Naive thymus-derived CD4-positive, alpha-beta T cell (primary cell): ENCODE measurements at regions not wholly inside any gene's neighbourhood (a gene's known extent, or its start where the extent isn't known, plus 50 kb on each side); places are given as distances from the start of the nearest gene placed in this dataset.

Experiments used
- ATAC-seq: fragments of 150-1000 bp; cut with Tn5 transposase; 2 replicates; pipeline ENCODE4 v1.10.0; 2021; ENCODE audit warnings: mild to moderate bottlenecking, moderate library complexity
- CTCF ChIA-PET: fragments of 350-600 bp; sonication (Branson Sonifier 250); formaldehyde crosslinking; loops from one replicate; lab custom pipeline; 2021; ENCODE audit warnings: antibody characterized with exemption; lab: Charles Lee
- POLR2A ChIA-PET: fragments of 350-600 bp; sonication (Branson Sonifier 250); formaldehyde crosslinking; loops from one replicate; lab custom pipeline; 2021; ENCODE audit warnings: antibody characterized with exemption, inconsistent platforms; lab: Charles Lee
- DNase-seq, 9 donors: peaks; one replicate each; pipeline versions ENCODE4 v3.0.0 to v3.0.0-alpha.2; 2020 to 2022; ENCODE audit warnings: mixed read lengths in 1 of 9
- H3K27ac ChIP-seq: one replicate; pipeline ENCODE4 v1.7.0; 2013; ENCODE audit warnings: mild to moderate bottlenecking, low read depth, low read length, moderate library complexity
- H3K27me3 ChIP-seq, 2 donors: one replicate each; pipeline ENCODE4 v1.7.0; 2013; ENCODE audit warnings: low read length in 2 of 2, mild to moderate bottlenecking in 2 of 2, moderate library complexity in 2 of 2; ENCODE audit not compliant: control insufficient read depth in 2 of 2, insufficient read depth in 2 of 2
- H3K36me3 ChIP-seq, 3 experiments: 1 replicate in 2 of 3; 2 replicates in 1 of 3; pipeline ENCODE4 v1.7.0; 2013; ENCODE audit warnings: low read length in 3 of 3, mild to moderate bottlenecking in 3 of 3, moderate library complexity in 1 of 3; ENCODE audit not compliant: insufficient read depth in 3 of 3, control insufficient read depth in 2 of 3
- H3K4me1 ChIP-seq, 2 donors: one replicate each; pipeline ENCODE4 v1.7.0; 2013; ENCODE audit warnings: low read length in 2 of 2, mild to moderate bottlenecking in 2 of 2, moderate library complexity in 1 of 2; ENCODE audit not compliant: control insufficient read depth in 2 of 2, insufficient read depth in 2 of 2
- H3K4me3 ChIP-seq: 2 replicates; pipeline ENCODE4 v1.7.0; 2013; ENCODE audit warnings: mild to moderate bottlenecking, low read length
- H3K9me3 ChIP-seq, 3 experiments: 1 replicate in 2 of 3; 2 replicates in 1 of 3; pipeline ENCODE4 v1.7.0; 2013; ENCODE audit warnings: low read length in 3 of 3; ENCODE audit not compliant: control insufficient read depth in 2 of 3
- H3K27ac Mint-ChIP-seq, 9 donors: one replicate each; pipeline ENCODE4 v1.8.0; 2020 to 2022; ENCODE audit warnings: mixed read lengths in 9 of 9, mild to moderate bottlenecking in 8 of 9, moderate library complexity in 5 of 9, inconsistent platforms in 2 of 9
- H3K27me3 Mint-ChIP-seq, 5 donors: one replicate each; pipeline ENCODE4 v1.8.0; 2021 to 2022; ENCODE audit warnings: mixed read lengths in 5 of 5, mild to moderate bottlenecking in 1 of 5
- H3K36me3 Mint-ChIP-seq, 5 donors: one replicate each; pipeline ENCODE4 v1.8.0; 2020 to 2022; ENCODE audit warnings: mixed read lengths in 5 of 5, mild to moderate bottlenecking in 3 of 5, inconsistent platforms in 1 of 5
- H3K4me1 Mint-ChIP-seq, 7 donors: one replicate each; pipeline ENCODE4 v1.8.0; 2020 to 2022; ENCODE audit warnings: mixed read lengths in 7 of 7, mild to moderate bottlenecking in 3 of 7, inconsistent platforms in 1 of 7
- H3K4me3 Mint-ChIP-seq, 10 donors: one replicate each; pipeline ENCODE4 v1.8.0; 2020 to 2022; ENCODE audit warnings: mild to moderate bottlenecking in 10 of 10, mixed read lengths in 10 of 10, moderate library complexity in 6 of 10, inconsistent platforms in 2 of 10
- H3K9me3 Mint-ChIP-seq, 11 donors: one replicate each; pipeline ENCODE4 v1.8.0; 2020 to 2022; ENCODE audit warnings: mixed read lengths in 11 of 11, mild to moderate bottlenecking in 4 of 11, inconsistent platforms in 1 of 11, moderate library complexity in 1 of 11
- intact Hi-C, 2 donors: fragments of 100-400 bp; cut with micrococcal nuclease; formaldehyde crosslinking; loops; one replicate each; pipeline ENCODE4 v1.15.1; 2023

DNA sequence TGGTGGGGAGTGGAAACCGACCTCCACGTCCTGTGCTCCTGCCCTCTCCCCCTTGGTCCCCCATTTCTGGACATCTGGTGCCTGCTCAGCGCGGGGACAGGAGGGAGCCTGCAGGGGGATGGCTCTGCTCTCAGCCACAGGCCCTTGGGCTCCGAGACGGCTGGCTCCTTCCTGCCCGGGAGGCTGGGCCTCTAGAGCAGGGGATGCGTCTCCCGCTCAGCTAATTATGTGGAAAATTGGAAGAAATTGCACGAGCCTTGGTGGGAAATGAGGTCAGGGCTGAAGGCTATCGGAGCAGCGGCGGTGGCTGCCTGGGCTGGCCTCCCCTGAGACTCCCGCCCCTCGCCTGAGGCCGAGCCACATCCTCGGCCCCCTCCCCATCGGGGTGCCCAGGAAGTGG, 154.6 kb upstream of the CIBAR2 start:
- POLR2A ChIA-PET: no interaction called here
- Mint-ChIP-seq H3K4me3 (no peak overlapping the region), H3K27ac (no peak overlapping the region), H3K9me3 (no peaks in the 10 kb centered on the region), H3K27me3 (peaks cover 0 to 10% (median 0%) of the 10 kb centered on the region in 5 donors), H3K36me3 (no peaks in the 10 kb centered on the region), H3K4me1 (peaks cover 0 to 6% (median 0%) of the 10 kb centered on the region in 7 donors)
- intact Hi-C loops: no loop called here
- no peak overlapping the region for H3K27ac ChIP-seq
- no peak overlapping the region for H3K4me3 ChIP-seq
- no peaks in the 10 kb centered on the region for H3K27me3 ChIP-seq
- H3K9me3 ChIP-seq: no peaks in the 10 kb centered on the region
- DNase-seq (no peak), ATAC-seq (no peak)
- CTCF ChIA-PET: interaction anchor here (0.9 kb wide), 1 partner anchor 9 kb away, joined by 3 read pairs; no protein-coding TSS in a partner anchor
- no peaks in the 10 kb centered on the region for H3K4me1 ChIP-seq
- no peaks in the 10 kb centered on the region for H3K36me3 ChIP-seq

DNA sequence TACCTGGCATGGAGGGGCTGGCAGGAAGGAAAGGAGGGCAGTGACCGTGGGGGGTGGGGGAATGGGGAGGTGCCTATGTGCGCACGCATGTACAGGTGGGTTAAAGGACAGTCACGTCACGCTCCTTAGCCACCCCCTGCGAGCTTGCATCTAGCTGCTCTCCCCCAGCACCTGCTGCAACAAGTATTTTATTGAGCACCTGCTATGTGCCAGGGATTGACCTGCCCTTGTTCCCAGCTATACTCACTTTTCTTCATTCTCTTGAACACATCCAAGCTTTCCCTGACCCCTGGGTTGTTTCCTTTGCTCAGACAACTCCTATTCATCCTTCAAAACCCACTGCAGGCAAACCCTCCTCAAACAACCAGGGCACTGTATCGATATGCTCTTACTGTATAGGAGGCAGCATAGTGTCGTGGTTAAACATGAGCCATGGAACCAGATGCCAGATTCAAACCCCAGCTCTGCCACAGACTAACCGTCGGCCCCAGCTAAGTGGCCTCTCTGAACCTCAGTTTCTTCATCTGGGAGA, 155.2 kb upstream of the CIBAR2 start:
- Histone ChIP-seq H3K27ac (no peak overlapping the region), H3K9me3 (no peaks in the 10 kb centered on the region), H3K4me3 (no peak overlapping the region), H3K4me1 (no peaks in the 10 kb centered on the region), H3K36me3 (no peaks in the 10 kb centered on the region), H3K27me3 (no peaks in the 10 kb centered on the region)
- H3K4me1 Mint-ChIP-seq: no peaks in the 10 kb centered on the region
- ChIA-PET CTCF (interaction anchor here (0.9 kb wide), 1 partner anchor 8 kb away, joined by 3 read pairs; no protein-coding TSS in a partner anchor), POLR2A (no interaction called here)
- intact Hi-C loops: no loop called here
- H3K36me3 Mint-ChIP-seq: no peaks in the 10 kb centered on the region
- H3K27me3 Mint-ChIP-seq: peaks cover 0 to 5% (median 0%) of the 10 kb centered on the region in 5 donors
- no peak overlapping the region for H3K4me3 Mint-ChIP-seq
- ATAC-seq (no peak), DNase-seq (no peak)
- H3K27ac Mint-ChIP-seq: no peak overlapping the region
- H3K9me3 Mint-ChIP-seq: no peaks in the 10 kb centered on the region

DNA sequence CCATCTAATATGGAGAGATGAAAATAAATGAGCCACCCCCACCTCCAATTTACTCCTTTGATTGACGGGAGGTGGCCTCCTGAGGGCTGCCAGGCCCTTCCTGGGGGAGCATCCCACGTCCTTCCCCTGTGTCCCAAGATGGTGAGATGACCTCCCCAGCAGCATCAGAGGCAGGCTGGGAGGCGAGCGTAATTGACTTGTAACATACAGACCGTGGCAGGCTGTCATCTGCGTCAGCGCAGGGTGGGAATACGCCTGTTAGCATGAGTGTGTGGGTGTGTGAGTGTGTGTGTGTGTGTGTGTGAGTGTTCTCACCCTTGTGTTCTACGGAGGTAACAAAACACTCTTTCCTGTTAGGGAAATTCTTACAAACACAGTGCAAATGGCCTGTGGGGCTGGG, 156.9 kb upstream of the CIBAR2 start:
- H3K27me3 ChIP-seq: no peaks in the 10 kb centered on the region
- ATAC-seq (no peak), DNase-seq (no peak)
- H3K27me3 Mint-ChIP-seq: peaks cover 0 to 3% (median 0%) of the 10 kb centered on the region in 5 donors
- ChIA-PET POLR2A (no interaction called here), CTCF (interaction anchor here (0.7 kb wide), 1 partner anchor 27 kb away, joined by 4 read pairs; no protein-coding TSS in a partner anchor)
- H3K27ac Mint-ChIP-seq: no peak overlapping the region
- no peaks in the 10 kb centered on the region for H3K4me1 ChIP-seq
- H3K36me3 Mint-ChIP-seq: no peaks in the 10 kb centered on the region
- H3K9me3 ChIP-seq: no peaks in the 10 kb centered on the region
- no peaks in the 10 kb centered on the region for H3K4me1 Mint-ChIP-seq
- H3K4me3 ChIP-seq: no peak overlapping the region
- H3K36me3 ChIP-seq: no peaks in the 10 kb centered on the region
- no peak overlapping the region for H3K4me3 Mint-ChIP-seq
- H3K27ac ChIP-seq: no peak overlapping the region
- no peaks in the 10 kb centered on the region for H3K9me3 Mint-ChIP-seq
- intact Hi-C loops: no loop called here

DNA sequence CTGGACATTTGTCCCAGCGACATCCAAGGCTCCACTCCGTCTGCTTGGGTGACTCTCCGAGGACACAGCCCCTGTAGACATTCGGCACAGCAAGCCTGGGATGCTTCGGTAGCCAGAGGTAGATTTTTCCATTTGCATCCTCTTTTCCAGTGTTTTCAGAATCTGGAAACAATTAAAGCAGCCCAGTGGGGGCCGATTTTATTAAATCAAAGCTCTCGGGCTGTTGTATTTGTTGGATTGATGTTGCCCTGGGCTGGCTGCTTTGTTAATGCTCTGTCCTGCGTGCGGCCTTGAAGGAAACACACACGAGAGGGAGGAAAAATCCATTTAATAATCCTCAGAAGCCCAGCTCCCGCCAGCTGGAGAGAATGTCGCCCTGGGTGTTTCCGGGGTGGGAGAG, 158.1 kb upstream of the CIBAR2 start:
- no peak for DNase-seq
- no peak for ATAC-seq
- POLR2A ChIA-PET: no interaction called here
- intact Hi-C loops: no loop called here
- Mint-ChIP-seq H3K4me1 (no peaks in the 10 kb centered on the region), H3K36me3 (no peaks in the 10 kb centered on the region), H3K27ac (no peak overlapping the region), H3K27me3 (peaks cover 0 to 3% (median 0%) of the 10 kb centered on the region in 5 donors), H3K9me3 (no peaks in the 10 kb centered on the region), H3K4me3 (no peak overlapping the region)
- Histone ChIP-seq H3K27ac (no peak overlapping the region), H3K9me3 (no peaks in the 10 kb centered on the region), H3K4me3 (no peak overlapping the region), H3K4me1 (no peaks in the 10 kb centered on the region), H3K27me3 (no peaks in the 10 kb centered on the region), H3K36me3 (no peaks in the 10 kb centered on the region)
- CTCF ChIA-PET: no interaction called here

DNA sequence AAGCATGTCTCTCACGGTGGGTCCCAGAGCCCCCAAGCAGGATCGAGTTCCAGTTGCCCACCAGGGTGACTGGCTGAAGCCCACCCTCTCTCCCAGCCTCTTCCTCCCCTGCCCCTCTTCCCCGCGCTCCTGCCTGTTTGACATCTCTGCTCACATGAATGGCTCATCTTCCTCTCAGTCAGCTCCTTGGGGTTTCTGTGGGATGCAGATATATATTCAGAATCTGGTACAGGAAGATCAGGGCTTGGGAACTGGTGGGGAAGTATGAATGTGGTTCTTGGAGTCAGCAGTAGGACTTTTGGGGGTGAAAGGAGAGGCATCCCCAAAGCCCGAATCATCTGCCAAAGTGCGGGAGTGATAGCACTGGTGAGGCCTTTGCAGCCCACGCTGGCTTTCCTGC, 158.9 kb upstream of the CIBAR2 start:
- peaks cover 0 to 3% (median 0%) of the 10 kb centered on the region in 5 donors for H3K27me3 Mint-ChIP-seq
- POLR2A ChIA-PET: no interaction called here
- Histone ChIP-seq H3K9me3 (no peaks in the 10 kb centered on the region), H3K27me3 (no peaks in the 10 kb centered on the region), H3K36me3 (no peaks in the 10 kb centered on the region), H3K27ac (no peak overlapping the region), H3K4me3 (no peak overlapping the region), H3K4me1 (no peaks in the 10 kb centered on the region)
- CTCF ChIA-PET: no interaction called here
- no peak overlapping the region for H3K4me3 Mint-ChIP-seq
- no peak overlapping the region for H3K27ac Mint-ChIP-seq
- intact Hi-C loops: no loop called here
- H3K36me3 Mint-ChIP-seq: no peaks in the 10 kb centered on the region
- ATAC-seq: no peak
- no peaks in the 10 kb centered on the region for H3K4me1 Mint-ChIP-seq
- H3K9me3 Mint-ChIP-seq: no peaks in the 10 kb centered on the region
- no peak for DNase-seq

DNA sequence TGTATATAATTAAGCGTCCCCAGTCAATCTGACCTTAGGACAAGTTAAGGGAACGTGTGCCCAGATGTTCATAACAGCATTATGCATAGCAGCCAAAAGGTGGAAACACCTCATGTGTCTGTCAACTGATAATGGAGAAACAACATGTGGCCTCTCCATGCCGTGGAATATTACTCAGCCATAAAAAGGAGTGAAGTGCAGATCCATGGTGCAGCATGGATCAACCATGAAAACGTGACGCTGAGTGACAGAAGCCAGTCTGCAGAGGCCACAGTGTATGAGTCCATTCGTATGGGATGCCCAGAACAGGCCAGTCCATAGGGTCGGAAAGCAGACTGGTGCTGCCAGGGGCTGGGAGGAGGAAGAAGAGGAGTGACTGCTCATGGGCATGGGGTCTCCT, 161.0 kb upstream of the CIBAR2 start:
- Mint-ChIP-seq H3K27me3 (peaks cover 0 to 3% (median 0%) of the 10 kb centered on the region in 5 donors), H3K4me3 (no peak overlapping the region), H3K9me3 (no peaks in the 10 kb centered on the region), H3K36me3 (no peaks in the 10 kb centered on the region), H3K4me1 (peaks cover 0 to 1% (median 0%) of the 10 kb centered on the region in 7 donors), H3K27ac (no peak overlapping the region)
- POLR2A ChIA-PET: no interaction called here
- no peak overlapping the region for H3K4me3 ChIP-seq
- H3K36me3 ChIP-seq: no peaks in the 10 kb centered on the region
- DNase-seq (no peak), ATAC-seq (no peak)
- intact Hi-C loops: no loop called here
- CTCF ChIA-PET: no interaction called here
- no peaks in the 10 kb centered on the region for H3K9me3 ChIP-seq
- no peaks in the 10 kb centered on the region for H3K27me3 ChIP-seq
- no peaks in the 10 kb centered on the region for H3K4me1 ChIP-seq
- H3K27ac ChIP-seq: no peak overlapping the region

DNA sequence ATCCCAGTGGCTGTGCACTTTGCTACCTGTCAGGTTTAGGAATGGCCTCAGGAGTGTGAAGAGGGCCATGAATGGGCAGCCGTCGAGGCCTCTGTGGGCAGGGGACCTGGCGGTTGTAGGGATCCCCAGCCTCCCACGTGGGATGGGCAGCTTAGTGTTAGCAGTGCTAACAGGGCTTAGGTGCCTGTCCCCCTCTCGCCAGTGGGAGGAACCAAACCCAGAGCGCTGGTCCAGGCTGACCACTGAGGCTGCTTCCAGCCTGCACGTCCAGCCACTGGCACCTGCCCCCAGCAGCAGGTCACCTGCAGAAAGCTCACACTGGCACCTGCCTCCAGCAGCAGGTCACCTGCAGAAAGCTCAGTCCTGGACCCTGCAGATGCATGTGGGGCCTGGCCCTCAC, 162.2 kb upstream of the CIBAR2 start:
- no peak for ATAC-seq
- no peak for DNase-seq
- H3K4me1 ChIP-seq: no peaks in the 10 kb centered on the region
- intact Hi-C loops: no loop called here
- ChIA-PET POLR2A (no interaction called here), CTCF (interaction anchor here (0.6 to 1.0 kb wide), 3 partner anchors 11 to 30 kb away, joined by 3 read pairs; no protein-coding TSS in a partner anchor)
- peaks cover 0 to 1% (median 0%) of the 10 kb centered on the region in 7 donors for H3K4me1 Mint-ChIP-seq
- no peak overlapping the region for H3K27ac ChIP-seq
- no peak overlapping the region for H3K27ac Mint-ChIP-seq
- peaks cover 0 to 3% (median 0%) of the 10 kb centered on the region in 5 donors for H3K27me3 Mint-ChIP-seq
- no peaks in the 10 kb centered on the region for H3K27me3 ChIP-seq
- H3K36me3 ChIP-seq: no peaks in the 10 kb centered on the region
- H3K9me3 Mint-ChIP-seq: no peaks in the 10 kb centered on the region
- no peaks in the 10 kb centered on the region for H3K36me3 Mint-ChIP-seq
- H3K9me3 ChIP-seq: no peaks in the 10 kb centered on the region
- H3K4me3 Mint-ChIP-seq: no peak overlapping the region
- H3K4me3 ChIP-seq: no peak overlapping the region
